Central memory CD4-positive, alpha-beta T cell (primary cell): ENCODE measurements at regions not wholly inside any gene's neighbourhood (a gene's known extent, or its start where the extent isn't known, plus 50 kb on each side); places are given as distances from the start of the nearest gene placed in this dataset.

ENCODE experiments used
- DNase-seq: peaks from one replicate; pipeline ENCODE4 v3.0.0; 2022

- no peak for DNase-seq
These were observed 118.2 kb downstream of the HSD17B3 start for GRCh38 chr9:96183751-96184150.

GRCh38 chr9:96178153-96178552 lies 123.8 kb downstream of the HSD17B3 start:
- no peak for DNase-seq

DNA sequence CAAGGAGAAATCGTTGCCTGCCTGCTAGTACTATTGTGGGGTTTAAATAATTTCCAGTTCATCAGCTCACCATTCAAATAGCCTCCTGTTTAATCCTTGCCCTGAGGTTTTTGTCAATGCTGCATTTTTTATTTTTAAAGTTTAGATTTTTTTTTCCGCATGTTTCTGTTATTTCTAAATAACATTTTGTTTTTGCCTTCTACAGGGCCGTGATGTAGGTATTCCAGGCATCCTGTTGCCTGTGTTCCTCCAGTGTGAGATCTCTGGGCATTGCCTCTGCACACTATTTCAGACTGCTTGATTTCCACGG lies 124.3 kb downstream of the HSD17B3 start:
- DNase-seq: no peak

- no peak for DNase-seq
These were observed 124.8 kb downstream of the HSD17B3 start for GRCh38 chr9:96177005-96177718.

DNA sequence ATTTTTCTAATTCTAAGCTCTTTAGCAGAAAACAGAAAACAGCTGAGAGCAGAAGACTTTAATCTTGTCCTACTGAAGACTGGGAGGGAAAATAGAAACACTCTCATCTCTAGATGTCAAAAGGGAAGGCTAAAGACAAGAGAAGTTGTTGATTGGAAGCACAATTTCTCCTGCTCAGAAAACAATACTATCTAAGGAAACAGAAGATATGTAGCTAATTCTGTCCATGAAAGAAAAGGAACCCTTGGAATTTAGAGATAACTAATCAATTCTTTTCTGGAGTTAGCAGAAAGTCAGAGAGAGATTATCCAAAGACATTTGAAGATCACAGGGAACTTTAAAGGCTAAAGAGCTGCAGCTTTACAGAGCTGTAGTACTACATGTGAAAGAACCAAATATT lies 126.2 kb downstream of the HSD17B3 start:
- DNase-seq: no peak

DNA sequence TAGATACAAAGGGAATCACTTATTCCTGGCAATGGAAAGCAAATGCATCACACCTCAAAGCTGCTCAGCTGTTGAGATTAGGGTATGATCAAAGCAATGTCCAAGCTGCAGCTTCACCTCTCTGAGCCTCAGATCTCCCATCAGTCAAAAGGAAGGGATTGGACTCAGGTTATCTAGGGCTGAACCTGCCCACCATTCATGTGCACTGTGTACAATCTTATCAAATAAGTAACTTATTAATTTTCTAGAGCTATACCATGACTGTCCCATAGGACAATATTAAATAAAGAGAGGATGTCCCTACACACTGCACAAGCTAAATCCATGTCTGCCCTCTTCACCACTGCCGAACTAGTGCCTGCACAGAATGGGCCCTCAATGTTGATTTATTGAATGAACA lies 127.0 kb downstream of the HSD17B3 start:
- no peak for DNase-seq

DNA sequence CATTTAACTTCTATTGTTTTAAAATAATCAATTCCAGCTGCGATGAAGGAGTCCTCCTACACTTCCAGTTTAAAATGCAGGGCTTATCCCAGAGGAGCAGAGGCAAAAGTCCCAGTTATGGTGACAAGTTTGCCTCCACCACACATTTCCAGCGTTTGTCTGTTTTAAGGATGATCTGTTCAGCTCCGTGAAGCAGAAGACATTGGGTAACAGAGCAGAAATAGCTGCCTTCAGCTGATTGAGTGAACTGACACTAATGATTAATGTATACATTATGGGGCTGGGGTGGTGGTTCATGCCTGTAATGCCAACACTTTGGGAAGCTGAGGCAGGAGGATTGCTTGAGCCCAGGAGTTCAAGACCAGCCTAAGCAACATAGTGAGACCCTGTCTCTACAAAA lies 127.6 kb downstream of the HSD17B3 start:
- no peak for DNase-seq

- DNase-seq: no peak
These were observed 128.3 kb downstream of the HSD17B3 start for GRCh38 chr9:96173640-96174039.

- DNase-seq: no peak
These were observed 129.2 kb downstream of the HSD17B3 start for GRCh38 chr9:96172797-96173196.

DNA sequence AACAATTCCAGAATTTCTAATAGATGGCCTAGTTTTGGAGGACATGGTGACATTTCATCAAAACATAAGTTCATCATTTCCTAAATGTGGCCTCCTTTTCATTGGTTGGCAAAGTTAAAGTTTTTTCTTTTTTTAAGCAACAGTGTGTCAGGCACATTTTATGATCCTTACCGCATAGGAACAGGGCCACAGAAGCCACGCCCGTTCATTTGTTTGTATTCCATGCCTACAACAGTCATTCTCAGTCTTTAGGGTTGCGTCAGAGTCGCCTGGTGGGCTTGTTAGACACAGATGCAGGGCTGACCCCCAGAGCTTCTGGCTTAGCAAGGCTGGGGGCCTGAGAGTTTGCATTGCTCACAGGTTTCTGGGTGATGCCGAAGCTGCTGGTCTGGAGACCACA lies 130.2 kb downstream of the HSD17B3 start:
- DNase-seq: no peak

- DNase-seq: no peak
These were observed 132.1 kb downstream of the HSD17B3 start for GRCh38 chr9:96169901-96170300.

- DNase-seq: no peak
These were observed 132.5 kb downstream of the HSD17B3 start for GRCh38 chr9:96169484-96169883.

DNA sequence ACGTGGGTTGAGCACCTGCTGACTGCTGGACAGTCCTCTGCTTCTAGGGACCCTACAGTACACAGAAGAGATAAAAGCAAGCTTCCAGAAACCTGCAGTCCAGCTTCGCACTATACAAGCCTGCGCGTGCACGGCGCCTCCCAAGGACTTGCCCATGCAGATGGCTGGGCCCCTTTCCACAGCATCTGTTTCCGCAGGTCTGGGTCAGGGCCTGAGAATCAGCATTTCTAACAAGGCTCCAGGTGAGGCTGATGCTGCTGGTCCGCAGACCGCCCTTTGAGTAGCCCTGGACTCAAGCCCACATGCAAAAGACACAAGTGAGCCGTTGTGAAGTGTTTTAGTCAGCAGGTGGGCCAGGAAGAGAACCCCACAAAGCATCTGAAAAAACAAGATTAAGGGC lies 133.1 kb downstream of the HSD17B3 start:
- DNase-seq: no peak

- no peak for DNase-seq
These were observed 135.0 kb downstream of the HSD17B3 start for GRCh38 chr9:96167011-96167410.

- DNase-seq: no peak
These were observed 137.7 kb downstream of the HSD17B3 start for GRCh38 chr9:96164268-96164683.

DNA sequence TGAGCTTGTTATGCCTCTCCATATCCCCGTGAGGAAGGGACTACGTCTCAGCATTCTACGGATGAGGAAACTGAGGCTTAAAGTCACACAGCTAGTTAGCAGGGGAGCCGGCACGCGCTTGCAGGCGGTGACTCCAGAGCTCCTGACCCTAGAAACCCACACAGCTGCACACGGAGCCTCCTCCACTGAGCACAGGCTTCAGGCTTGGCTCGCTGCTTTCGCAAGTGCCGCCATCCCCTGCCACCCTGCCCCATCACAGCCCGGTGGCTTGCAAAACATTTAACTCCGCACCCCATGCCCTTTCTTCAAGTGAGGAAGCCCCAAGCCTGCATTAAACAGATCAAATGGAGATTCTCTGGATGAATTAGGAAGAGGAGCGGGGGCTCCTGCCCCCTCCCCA lies 138.3 kb downstream of the HSD17B3 start:
- DNase-seq: no peak

GRCh38 chr9:96163161-96163560 lies 138.8 kb downstream of the HSD17B3 start:
- no peak for DNase-seq

DNA sequence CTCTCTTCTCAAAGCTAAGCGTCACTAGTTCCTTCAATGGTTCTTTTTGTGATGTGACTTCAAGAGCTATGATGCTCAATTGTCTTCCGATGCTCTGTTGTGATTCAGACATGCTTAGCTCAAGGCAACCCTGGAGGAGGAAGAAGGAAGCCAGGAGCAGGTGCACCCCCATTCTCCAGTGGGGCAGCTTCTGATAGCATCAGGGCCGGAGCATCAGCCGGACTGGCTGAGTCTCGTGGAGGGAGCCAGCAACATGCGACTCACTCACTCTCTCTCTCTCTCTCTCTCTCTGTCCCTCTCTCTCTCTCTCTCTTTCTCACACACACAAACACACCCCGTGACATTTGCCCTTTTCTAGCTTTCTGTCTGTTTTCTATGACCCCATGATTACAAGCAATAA lies 140.2 kb downstream of the HSD17B3 start:
- no peak for DNase-seq

DNA sequence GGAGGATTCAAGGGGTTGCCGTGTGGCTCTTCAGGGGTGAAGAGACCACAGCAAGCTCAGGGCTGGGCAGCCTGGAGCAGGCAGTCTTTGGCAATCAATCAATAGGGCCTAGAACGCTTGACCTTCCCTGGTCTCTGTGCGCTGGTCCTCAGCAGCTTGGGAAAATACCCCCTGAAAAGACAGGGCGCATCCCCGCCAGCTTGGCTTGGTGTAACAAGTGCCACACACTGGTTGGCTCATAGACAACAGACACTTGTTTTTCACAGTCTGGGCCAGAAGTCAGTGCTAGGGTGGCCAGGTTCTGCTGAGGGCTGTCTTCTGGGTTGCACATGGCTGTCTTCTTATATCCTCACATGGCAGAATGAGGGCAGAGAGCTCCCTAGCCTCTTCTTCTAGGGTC lies 141.1 kb downstream of the HSD17B3 start:
- DNase-seq: no peak

GRCh38 chr9:96160168-96160567 lies 141.8 kb downstream of the HSD17B3 start:
- no peak for DNase-seq

DNA sequence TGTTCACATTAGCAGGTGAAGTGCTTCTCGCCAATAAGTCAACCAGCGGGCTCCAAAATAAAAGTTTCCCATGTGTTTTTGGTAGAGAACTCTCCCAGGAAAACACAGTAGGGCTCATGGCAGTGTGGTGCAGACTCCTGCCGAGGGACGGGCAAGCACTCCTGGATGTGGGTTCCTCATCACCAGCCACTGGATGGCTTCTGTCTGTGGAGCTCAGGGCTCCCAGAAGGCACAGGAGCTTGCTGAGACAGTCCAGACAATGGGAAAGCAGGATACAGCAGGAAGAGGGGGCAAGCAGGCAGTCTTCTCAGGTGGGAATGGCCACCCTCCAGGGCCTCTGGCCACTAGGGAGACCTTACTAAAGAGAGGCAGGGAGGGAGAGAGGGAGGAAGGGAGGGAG lies 142.4 kb downstream of the HSD17B3 start:
- no peak for DNase-seq

DNA sequence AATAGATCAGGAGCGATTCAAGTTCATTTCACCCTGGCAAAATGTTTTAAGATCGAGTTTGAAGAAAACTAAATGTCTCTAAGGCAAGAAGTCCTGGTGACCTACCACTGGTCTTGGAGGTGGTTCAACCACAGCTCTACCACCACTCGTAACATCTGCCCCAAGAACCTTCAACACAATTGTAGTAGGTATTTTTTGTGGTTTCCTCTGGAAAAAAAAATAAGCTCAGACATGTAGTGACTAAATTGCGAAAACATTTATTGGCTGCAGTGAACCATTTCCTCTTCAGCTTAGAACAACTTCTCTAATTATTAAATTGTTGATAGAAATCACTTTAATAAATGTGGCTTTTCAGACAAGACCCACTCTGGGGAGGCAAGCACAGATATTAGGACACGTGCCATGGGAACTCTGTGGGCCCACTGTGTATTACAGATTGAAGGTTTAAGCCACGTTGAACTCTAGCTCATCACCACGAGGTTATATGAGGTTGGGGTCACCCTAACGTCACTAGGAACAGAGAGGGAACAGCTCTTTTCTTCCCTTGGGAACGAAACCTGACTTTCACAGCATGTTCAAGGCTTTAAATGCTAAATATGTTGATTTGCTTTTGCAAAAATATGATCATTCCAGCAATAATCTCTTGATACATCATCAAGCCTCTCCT lies 142.9 kb downstream of the HSD17B3 start:
- no peak for DNase-seq

DNA sequence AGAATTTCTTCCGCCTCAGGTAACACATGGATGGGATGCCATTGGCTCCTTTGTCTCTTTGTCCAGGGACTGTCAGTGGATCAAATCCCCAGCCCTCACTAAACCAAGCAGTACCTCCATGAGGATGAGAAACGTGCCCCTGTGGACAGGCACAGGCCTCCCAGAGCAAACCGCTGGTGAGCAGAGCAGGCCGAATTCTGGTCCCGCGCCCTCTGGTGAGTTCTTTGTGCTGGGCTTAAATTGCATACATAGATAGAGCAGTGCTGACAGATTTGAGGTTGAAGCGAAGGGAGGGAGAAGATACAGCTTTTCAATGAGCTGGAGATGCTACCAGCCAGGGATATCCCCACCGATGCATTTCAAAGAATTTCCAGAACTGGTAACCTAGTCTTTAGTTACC lies 143.8 kb downstream of the HSD17B3 start:
- no peak for DNase-seq

DNA sequence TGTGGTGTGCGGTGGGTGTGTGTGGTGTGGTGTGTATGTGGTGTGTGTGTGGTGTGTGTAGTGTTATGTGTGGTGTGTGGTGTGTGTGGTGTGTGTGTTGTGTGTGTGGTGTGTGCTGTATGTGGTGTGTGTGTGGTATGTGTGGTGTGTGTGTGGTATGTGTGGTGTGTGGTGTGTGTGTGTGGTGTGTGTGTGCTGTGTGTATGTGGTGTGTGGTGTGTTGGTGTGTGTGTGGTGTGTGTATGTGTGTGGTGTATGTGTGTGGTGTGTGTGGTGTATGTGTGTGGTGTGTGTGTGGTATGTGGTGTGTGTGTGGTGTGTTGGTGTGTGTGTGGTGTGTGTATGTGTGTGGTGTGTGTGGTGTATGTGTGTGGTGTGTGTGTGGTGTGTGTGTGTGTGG lies 144.3 kb downstream of the HSD17B3 start:
- no peak for DNase-seq
